ENCODE measurements at regions not wholly inside any gene's neighbourhood (a gene's known extent, or its start where the extent isn't known, plus 50 kb on each side); places are given as distances from the start of the nearest gene placed in this dataset.

DNA sequence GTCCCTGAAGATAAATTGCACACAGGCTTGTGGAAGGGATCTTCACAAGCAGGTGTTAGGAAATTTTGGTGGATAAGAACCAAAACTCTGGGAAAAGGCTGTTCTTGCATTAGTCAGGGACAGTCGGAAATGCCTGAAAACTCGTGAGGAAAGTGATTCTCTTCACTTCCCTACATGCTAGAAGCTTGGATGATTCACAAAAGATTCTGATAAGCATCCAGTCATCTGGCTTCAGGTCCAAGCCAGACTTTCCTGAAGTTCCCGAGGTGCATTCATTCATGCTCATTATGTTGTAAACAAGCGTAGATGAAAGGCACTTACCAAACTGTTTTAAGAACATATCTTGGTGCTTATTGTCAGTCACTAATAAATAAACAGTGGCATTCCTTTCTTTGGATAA is 1028.7 kb downstream of the NTRK3 start (continued):
- TF ChIP-seq, protein P1, sequence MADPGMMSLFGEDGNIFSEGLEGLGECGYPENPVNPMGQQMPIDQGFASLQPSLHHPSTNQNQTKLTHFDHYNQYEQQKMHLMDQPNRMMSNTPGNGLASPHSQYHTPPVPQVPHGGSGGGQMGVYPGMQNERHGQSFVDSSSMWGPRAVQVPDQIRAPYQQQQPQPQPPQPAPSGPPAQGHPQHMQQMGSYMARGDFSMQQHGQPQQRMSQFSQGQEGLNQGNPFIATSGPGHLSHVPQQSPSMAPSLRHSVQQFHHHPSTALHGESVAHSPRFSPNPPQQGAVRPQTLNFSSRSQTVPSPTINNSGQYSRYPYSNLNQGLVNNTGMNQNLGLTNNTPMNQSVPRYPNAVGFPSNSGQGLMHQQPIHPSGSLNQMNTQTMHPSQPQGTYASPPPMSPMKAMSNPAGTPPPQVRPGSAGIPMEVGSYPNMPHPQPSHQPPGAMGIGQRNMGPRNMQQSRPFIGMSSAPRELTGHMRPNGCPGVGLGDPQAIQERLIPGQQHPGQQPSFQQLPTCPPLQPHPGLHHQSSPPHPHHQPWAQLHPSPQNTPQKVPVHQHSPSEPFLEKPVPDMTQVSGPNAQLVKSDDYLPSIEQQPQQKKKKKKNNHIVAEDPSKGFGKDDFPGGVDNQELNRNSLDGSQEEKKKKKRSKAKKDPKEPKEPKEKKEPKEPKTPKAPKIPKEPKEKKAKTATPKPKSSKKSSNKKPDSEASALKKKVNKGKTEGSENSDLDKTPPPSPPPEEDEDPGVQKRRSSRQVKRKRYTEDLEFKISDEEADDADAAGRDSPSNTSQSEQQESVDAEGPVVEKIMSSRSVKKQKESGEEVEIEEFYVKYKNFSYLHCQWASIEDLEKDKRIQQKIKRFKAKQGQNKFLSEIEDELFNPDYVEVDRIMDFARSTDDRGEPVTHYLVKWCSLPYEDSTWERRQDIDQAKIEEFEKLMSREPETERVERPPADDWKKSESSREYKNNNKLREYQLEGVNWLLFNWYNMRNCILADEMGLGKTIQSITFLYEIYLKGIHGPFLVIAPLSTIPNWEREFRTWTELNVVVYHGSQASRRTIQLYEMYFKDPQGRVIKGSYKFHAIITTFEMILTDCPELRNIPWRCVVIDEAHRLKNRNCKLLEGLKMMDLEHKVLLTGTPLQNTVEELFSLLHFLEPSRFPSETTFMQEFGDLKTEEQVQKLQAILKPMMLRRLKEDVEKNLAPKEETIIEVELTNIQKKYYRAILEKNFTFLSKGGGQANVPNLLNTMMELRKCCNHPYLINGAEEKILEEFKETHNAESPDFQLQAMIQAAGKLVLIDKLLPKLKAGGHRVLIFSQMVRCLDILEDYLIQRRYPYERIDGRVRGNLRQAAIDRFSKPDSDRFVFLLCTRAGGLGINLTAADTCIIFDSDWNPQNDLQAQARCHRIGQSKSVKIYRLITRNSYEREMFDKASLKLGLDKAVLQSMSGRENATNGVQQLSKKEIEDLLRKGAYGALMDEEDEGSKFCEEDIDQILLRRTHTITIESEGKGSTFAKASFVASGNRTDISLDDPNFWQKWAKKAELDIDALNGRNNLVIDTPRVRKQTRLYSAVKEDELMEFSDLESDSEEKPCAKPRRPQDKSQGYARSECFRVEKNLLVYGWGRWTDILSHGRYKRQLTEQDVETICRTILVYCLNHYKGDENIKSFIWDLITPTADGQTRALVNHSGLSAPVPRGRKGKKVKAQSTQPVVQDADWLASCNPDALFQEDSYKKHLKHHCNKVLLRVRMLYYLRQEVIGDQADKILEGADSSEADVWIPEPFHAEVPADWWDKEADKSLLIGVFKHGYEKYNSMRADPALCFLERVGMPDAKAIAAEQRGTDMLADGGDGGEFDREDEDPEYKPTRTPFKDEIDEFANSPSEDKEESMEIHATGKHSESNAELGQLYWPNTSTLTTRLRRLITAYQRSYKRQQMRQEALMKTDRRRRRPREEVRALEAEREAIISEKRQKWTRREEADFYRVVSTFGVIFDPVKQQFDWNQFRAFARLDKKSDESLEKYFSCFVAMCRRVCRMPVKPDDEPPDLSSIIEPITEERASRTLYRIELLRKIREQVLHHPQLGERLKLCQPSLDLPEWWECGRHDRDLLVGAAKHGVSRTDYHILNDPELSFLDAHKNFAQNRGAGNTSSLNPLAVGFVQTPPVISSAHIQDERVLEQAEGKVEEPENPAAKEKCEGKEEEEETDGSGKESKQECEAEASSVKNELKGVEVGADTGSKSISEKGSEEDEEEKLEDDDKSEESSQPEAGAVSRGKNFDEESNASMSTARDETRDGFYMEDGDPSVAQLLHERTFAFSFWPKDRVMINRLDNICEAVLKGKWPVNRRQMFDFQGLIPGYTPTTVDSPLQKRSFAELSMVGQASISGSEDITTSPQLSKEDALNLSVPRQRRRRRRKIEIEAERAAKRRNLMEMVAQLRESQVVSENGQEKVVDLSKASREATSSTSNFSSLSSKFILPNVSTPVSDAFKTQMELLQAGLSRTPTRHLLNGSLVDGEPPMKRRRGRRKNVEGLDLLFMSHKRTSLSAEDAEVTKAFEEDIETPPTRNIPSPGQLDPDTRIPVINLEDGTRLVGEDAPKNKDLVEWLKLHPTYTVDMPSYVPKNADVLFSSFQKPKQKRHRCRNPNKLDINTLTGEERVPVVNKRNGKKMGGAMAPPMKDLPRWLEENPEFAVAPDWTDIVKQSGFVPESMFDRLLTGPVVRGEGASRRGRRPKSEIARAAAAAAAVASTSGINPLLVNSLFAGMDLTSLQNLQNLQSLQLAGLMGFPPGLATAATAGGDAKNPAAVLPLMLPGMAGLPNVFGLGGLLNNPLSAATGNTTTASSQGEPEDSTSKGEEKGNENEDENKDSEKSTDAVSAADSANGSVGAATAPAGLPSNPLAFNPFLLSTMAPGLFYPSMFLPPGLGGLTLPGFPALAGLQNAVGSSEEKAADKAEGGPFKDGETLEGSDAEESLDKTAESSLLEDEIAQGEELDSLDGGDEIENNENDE (IDR thresholded peaks at IDR 0.05; ENCODE audit: insufficient replicate concordance, low read length), result no peak
- no peak for TF ChIP-seq NRF1 (IDR thresholded peaks at IDR 0.05; ENCODE audit: low read depth, low read length)
- no peak for TF ChIP-seq KDM4A (IDR thresholded peaks at IDR 0.05; ENCODE audit: low read depth, low read length, severe bottlenecking)
- TF ChIP-seq SIRT6 (IDR thresholded peaks at IDR 0.05; ENCODE audit: low read length), result no peak
- TF ChIP-seq GABPA (IDR thresholded peaks at IDR 0.05; ENCODE audit: borderline replicate concordance, insufficient read depth, low read length), result no peak
- no peak for TF ChIP-seq ZNF274 (IDR thresholded peaks at IDR 0.05; ENCODE audit: borderline replicate concordance, extremely low read depth, low read length)
